Hepatocyte (in vitro differentiated cells): ENCODE measurements at regions not wholly inside any gene's neighbourhood (a gene's known extent, or its start where the extent isn't known, plus 50 kb on each side); places are given as distances from the start of the nearest gene placed in this dataset.

Experiments used
- EZH2 ChIP-seq: fragments of 200-600 bp; sonication (generic); IDR thresholded peaks from 2 replicates; pipeline ENCODE4 v1.6.1; 2016; ENCODE audit warnings: antibody characterized with exemption, mild to moderate bottlenecking, borderline replicate concordance
- EZH2phosphoT487 ChIP-seq: fragments of 200-600 bp; sonication (generic); IDR thresholded peaks from one replicate; pipeline ENCODE4 v1.6.1; 2018; ENCODE audit warnings: antibody characterized with exemption, mild to moderate bottlenecking, low read depth, moderate library complexity; ENCODE audit not compliant: unreplicated experiment, severe bottlenecking
- TF ChIP-seq, protein P1 (sequence below): fragments of 200-600 bp; sonication (generic); IDR thresholded peaks from 2 replicates; pipeline ENCODE4 v1.5.1; 2016; ENCODE audit warnings: antibody characterized with exemption, mild to moderate bottlenecking; ENCODE audit not compliant: poor library complexity

- TF ChIP-seq, protein P1, sequence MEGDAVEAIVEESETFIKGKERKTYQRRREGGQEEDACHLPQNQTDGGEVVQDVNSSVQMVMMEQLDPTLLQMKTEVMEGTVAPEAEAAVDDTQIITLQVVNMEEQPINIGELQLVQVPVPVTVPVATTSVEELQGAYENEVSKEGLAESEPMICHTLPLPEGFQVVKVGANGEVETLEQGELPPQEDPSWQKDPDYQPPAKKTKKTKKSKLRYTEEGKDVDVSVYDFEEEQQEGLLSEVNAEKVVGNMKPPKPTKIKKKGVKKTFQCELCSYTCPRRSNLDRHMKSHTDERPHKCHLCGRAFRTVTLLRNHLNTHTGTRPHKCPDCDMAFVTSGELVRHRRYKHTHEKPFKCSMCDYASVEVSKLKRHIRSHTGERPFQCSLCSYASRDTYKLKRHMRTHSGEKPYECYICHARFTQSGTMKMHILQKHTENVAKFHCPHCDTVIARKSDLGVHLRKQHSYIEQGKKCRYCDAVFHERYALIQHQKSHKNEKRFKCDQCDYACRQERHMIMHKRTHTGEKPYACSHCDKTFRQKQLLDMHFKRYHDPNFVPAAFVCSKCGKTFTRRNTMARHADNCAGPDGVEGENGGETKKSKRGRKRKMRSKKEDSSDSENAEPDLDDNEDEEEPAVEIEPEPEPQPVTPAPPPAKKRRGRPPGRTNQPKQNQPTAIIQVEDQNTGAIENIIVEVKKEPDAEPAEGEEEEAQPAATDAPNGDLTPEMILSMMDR: no peak
- TF ChIP-seq EZH2: no peak
- TF ChIP-seq EZH2phosphoT487: no peak
Observed at GRCh38 chr1:30103708-30104411, 619.5 kb downstream of the MATN1 start.
